ENCODE measurements at regions not wholly inside any gene's neighbourhood (a gene's known extent, or its start where the extent isn't known, plus 50 kb on each side); places are given as distances from the start of the nearest gene placed in this dataset.
A peak's percentile ranks its signal among the peaks of the same experiment; 100 is the strongest.

DNA sequence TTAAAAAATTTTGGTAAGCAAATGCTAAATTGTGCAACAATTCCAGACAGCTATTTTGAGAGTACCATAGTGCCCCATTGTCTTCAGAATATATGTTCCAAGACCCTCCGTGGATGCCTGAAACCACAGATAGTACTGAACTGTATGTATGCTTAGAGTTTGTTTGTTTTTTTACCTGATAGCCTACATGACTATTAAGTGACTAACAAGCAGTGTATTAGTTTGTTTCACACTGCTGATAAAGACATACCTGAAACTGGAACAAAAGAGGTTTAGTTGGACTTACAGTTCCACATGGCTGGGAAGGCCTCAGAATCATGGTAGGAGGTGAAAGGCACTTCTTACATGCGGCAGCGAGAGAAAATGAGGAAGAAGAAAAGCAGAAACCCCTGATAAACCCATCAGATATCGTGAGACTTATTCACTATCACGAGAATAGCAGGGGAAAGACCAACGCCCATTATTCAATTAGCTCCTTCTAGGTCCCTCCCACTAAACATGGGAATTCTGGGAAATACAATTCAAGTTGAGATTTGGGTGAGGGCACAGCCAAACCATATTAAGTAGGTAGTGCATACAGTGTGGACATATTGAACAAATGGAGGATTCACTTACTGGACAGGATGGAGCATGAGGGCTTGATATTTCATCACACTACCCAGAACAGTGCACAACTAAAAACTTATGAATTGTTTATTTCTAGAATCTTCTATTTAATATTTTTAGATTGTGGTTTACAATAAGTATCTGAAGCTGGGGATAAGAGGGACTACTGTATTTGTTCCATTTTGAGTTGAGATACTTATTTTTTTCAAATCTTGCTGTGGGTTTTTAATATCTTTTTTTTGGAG is 78.5 kb downstream of the LHX9 start (continued):
- TF ChIP-seq ZNF354B (CRISPR knock-in tag; IDR thresholded peaks at IDR 0.05) (no peak), MIER1 (IDR thresholded peaks at IDR 0.05; ENCODE audit: low read depth) (no peak), ZKSCAN8 (CRISPR knock-in tag; IDR thresholded peaks at IDR 0.05) (no peak), IFI16 (CRISPR knock-in tag; IDR thresholded peaks at IDR 0.05) (no peak), PRPF4 (IDR thresholded peaks at IDR 0.05; ENCODE audit: insufficient read depth, low read depth, low read length, poor library complexity, severe bottlenecking) (no peak), MEIS2 (IDR thresholded peaks at IDR 0.05; ENCODE audit: partially characterized antibody) (no peak), JUND (IDR thresholded peaks at IDR 0.05; ENCODE audit: borderline replicate concordance, low read depth, low read length) (0 out of 2 replicates have a peak, but pooled peaks have one; percentile 12), JUND (tag; IDR thresholded peaks at IDR 0.05; ENCODE audit: borderline replicate concordance, low read depth, low read length) (no peak; the same call in 2 of the 3 replicates), POLR2AphosphoS5 (IDR thresholded peaks at IDR 0.05; ENCODE audit: control insufficient read depth, insufficient read depth, low read depth, low read length) (peak; percentile 81), GABPB1 (CRISPR knock-in tag; IDR thresholded peaks at IDR 0.05) (no peak), ZNF217 (CRISPR knock-in tag; IDR thresholded peaks at IDR 0.05) (no peak), CHD4 (IDR thresholded peaks at IDR 0.05; ENCODE audit: insufficient read depth, insufficient replicate concordance, low read depth, low read length, poor library complexity, severe bottlenecking) (no peak), CEBPG (CRISPR knock-in tag; IDR thresholded peaks at IDR 0.05) (no peak), CEBPG (tag; conservative IDR thresholded peaks at IDR 0.05 in 1 of 2, IDR thresholded peaks at IDR 0.05 in 1 of 2) (peak in 1 of 2 experiments; percentile 60; a peak in 2 of 4 replicates), FOSL1 (tag; conservative IDR thresholded peaks at IDR 0.05) (0 out of 2 replicates have a peak, but pooled peaks have one; percentile 33), NR4A1 (CRISPR knock-in tag; IDR thresholded peaks at IDR 0.05) (no peak), NR4A1 (tag; IDR thresholded peaks at IDR 0.05) (no peak)
- TF ChIP-seq, protein P1, sequence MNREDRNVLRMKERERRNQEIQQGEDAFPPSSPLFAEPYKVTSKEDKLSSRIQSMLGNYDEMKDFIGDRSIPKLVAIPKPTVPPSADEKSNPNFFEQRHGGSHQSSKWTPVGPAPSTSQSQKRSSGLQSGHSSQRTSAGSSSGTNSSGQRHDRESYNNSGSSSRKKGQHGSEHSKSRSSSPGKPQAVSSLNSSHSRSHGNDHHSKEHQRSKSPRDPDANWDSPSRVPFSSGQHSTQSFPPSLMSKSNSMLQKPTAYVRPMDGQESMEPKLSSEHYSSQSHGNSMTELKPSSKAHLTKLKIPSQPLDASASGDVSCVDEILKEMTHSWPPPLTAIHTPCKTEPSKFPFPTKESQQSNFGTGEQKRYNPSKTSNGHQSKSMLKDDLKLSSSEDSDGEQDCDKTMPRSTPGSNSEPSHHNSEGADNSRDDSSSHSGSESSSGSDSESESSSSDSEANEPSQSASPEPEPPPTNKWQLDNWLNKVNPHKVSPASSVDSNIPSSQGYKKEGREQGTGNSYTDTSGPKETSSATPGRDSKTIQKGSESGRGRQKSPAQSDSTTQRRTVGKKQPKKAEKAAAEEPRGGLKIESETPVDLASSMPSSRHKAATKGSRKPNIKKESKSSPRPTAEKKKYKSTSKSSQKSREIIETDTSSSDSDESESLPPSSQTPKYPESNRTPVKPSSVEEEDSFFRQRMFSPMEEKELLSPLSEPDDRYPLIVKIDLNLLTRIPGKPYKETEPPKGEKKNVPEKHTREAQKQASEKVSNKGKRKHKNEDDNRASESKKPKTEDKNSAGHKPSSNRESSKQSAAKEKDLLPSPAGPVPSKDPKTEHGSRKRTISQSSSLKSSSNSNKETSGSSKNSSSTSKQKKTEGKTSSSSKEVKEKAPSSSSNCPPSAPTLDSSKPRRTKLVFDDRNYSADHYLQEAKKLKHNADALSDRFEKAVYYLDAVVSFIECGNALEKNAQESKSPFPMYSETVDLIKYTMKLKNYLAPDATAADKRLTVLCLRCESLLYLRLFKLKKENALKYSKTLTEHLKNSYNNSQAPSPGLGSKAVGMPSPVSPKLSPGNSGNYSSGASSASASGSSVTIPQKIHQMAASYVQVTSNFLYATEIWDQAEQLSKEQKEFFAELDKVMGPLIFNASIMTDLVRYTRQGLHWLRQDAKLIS (CRISPR knock-in tag; IDR thresholded peaks at IDR 0.05): no peak
- TF ChIP-seq, protein P2, sequence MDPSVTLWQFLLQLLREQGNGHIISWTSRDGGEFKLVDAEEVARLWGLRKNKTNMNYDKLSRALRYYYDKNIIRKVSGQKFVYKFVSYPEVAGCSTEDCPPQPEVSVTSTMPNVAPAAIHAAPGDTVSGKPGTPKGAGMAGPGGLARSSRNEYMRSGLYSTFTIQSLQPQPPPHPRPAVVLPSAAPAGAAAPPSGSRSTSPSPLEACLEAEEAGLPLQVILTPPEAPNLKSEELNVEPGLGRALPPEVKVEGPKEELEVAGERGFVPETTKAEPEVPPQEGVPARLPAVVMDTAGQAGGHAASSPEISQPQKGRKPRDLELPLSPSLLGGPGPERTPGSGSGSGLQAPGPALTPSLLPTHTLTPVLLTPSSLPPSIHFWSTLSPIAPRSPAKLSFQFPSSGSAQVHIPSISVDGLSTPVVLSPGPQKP (CRISPR knock-in tag; IDR thresholded peaks at IDR 0.05): no peak

All from K562 (cell line).